ENCODE measurements at regions not wholly inside any gene's neighbourhood (a gene's known extent, or its start where the extent isn't known, plus 50 kb on each side); places are given as distances from the start of the nearest gene placed in this dataset.
A peak's percentile ranks its signal among the peaks of the same experiment; 100 is the strongest.

- Histone ChIP-seq H3K4me1 (no peaks in the 10 kb centered on the region), H3K36me3 (no peaks in the 10 kb centered on the region), H3K4me3 (no peak overlapping the region), H3K9me3 (replicated peaks) (no peaks in the 10 kb centered on the region), H3K27me3 (ENCODE audit: low read depth) (peaks cover 6% of the 10 kb centered on the region), H3K27ac (replicated peaks) (no peak overlapping the region)
- no peak for DNase-seq
- intact Hi-C loops (cut with micrococcal nuclease): no loop called here
- TF ChIP-seq CTCF (IDR thresholded peaks at IDR 0.05; ENCODE audit: borderline replicate concordance): no peak
Observed at GRCh38 chr9:21589344-21590056, 107.4 kb upstream of the IFNE start.

DNA sequence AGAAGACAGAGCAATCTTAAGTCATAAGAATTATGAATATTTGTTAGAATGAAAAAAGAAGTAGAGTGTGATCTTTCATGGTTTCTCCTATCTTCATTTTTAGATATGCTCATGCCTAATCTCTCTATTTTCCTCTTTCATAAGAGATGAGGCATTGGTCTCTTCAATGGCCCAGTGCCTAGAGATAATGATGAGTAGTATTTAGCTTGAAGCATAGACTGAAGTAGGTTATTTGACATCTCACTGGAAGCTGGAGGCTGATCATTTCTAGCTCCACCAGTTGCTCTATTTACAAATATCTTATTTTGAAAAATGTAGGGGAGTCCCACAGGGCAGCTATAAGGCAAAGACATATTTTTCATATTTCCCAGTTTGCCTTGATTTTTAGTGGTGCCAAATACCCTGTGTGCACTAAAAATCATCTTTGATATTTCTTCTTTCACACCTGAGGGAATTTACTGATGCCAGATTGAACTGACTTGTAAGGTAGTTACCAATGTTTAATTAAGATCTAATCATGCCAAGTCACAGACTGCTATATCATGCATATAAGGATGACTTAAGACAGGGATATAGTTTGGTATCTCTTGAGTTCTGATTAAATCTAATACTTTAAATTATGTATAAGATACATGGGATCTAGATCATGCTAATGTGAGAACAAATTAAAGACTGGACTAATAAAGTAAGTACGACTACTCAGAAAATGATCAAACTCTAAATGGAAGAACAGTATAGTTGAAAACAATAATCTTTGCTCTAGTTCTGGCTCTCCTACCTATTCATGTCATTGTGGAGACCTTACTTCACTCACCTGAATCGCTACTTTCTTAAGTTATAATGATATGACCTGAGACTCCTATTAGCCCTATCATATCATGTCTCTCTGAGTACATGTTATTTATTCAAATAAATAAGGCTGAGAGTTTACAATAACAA lies 108.2 kb upstream of the IFNE start:
- DNase-seq: no peak
- no peak overlapping the region for H3K27ac ChIP-seq (replicated peaks)
- H3K4me1 ChIP-seq: no peaks in the 10 kb centered on the region
- intact Hi-C loops (cut with micrococcal nuclease): no loop called here
- TF ChIP-seq CTCF (IDR thresholded peaks at IDR 0.05; ENCODE audit: borderline replicate concordance): no peak
- peaks cover 6% of the 10 kb centered on the region for H3K27me3 ChIP-seq (ENCODE audit: low read depth)
- H3K9me3 ChIP-seq (replicated peaks): no peaks in the 10 kb centered on the region
- H3K36me3 ChIP-seq: no peaks in the 10 kb centered on the region
- H3K4me3 ChIP-seq: no peak overlapping the region

DNA sequence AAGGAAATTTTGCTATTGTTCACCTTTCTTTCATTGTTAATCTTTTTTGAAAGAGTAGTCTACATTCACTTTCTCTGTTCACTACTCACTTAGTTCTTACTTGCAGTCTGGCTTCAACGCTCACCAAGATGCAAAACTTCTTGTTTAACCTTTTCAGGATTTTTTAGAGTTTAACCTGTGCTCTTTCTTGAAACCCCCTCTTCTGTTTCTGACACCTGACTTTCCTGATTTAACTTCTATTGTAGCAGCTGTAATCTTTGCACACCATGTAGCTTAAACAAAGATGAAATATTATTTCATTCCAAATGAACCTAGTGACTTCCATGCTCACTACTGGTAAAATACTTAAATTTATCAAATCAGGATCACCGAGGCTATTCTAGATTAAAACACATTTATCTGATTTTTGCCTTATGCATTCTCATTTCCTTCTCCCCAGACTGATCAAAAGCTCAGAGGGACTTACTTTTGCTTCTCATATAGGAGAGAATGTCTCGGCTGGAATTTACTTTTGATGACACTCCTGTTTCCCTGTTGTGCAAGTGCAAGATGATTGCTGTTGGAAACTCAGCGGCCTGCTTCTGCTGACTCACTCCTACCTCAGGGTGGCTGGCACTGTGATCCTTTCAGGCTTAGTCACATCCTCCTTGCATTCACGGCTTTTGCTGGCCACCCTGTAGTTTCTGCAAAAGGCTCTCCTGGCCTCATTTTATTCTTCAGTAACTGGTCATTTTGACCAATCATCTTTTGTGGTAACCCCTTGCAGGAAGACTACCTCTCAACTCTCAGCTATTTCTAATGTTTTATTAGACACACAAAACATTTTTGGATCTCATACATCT lies 109.3 kb upstream of the IFNE start:
- no peaks in the 10 kb centered on the region for H3K4me1 ChIP-seq
- TF ChIP-seq CTCF (IDR thresholded peaks at IDR 0.05; ENCODE audit: borderline replicate concordance): no peak
- intact Hi-C loops (cut with micrococcal nuclease): no loop called here
- H3K27me3 ChIP-seq (ENCODE audit: low read depth): peaks cover 13% of the 10 kb centered on the region
- H3K4me3 ChIP-seq: no peak overlapping the region
- DNase-seq: peak; percentile 13
- no peaks in the 10 kb centered on the region for H3K36me3 ChIP-seq
- H3K9me3 ChIP-seq (replicated peaks): no peaks in the 10 kb centered on the region
- no peak overlapping the region for H3K27ac ChIP-seq (replicated peaks)

DNA sequence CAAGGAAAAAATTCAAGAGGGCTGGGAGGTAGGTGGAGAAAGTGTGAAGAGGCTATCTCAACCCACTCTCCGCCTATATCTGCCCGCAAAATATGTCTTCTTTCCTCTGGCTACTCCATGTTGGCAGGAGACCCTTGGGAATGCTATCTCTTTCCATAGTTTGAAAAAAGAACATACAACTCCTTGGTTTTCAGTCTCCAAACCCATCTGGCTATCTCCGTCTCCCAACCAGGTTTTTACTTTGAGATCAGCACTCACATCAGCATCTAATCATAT lies 109.9 kb upstream of the IFNE start:
- Histone ChIP-seq H3K27me3 (ENCODE audit: low read depth) (peaks cover 15% of the 10 kb centered on the region), H3K4me3 (no peak overlapping the region), H3K36me3 (no peaks in the 10 kb centered on the region), H3K27ac (replicated peaks) (no peak overlapping the region), H3K4me1 (no peaks in the 10 kb centered on the region), H3K9me3 (replicated peaks) (no peaks in the 10 kb centered on the region)
- no peak for DNase-seq
- TF ChIP-seq CTCF (IDR thresholded peaks at IDR 0.05; ENCODE audit: borderline replicate concordance): no peak
- intact Hi-C loops (cut with micrococcal nuclease): no loop called here

DNA sequence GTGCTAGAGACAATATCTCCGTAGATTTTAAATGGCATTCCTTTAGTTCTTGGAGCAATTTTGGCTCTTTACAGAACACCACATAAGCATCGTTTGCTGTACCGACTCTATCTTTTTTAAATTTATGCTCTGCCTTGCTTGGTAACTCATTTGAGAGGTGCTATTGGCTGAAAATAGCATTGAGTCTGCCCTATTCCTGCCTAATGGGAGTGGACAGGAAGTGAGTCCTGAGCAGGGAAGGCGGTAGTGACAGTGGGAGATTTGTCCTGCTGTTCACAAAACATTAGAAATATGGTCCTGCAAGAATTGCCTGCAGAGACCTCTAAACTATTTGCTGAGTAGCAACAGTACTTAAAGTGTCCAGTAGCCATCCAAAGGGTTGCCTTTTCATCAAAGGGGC lies 115.2 kb upstream of the IFNE start:
- intact Hi-C loops (cut with micrococcal nuclease): no loop called here
- no peak for TF ChIP-seq CTCF (IDR thresholded peaks at IDR 0.05; ENCODE audit: borderline replicate concordance)

More for the DNA sequence above, 115.2 kb upstream of the IFNE start:
- Histone ChIP-seq H3K27me3 (ENCODE audit: low read depth) (peaks cover 24% of the 10 kb centered on the region), H3K27ac (replicated peaks) (no peak overlapping the region), H3K36me3 (no peaks in the 10 kb centered on the region), H3K9me3 (replicated peaks) (no peaks in the 10 kb centered on the region), H3K4me3 (no peak overlapping the region), H3K4me1 (no peaks in the 10 kb centered on the region)
- DNase-seq: no peak
